ENCODE measurements at regions not wholly inside any gene's neighbourhood (a gene's known extent, or its start where the extent isn't known, plus 50 kb on each side); places are given as distances from the start of the nearest gene placed in this dataset.
A peak's percentile ranks its signal among the peaks of the same experiment; 100 is the strongest.

DNA sequence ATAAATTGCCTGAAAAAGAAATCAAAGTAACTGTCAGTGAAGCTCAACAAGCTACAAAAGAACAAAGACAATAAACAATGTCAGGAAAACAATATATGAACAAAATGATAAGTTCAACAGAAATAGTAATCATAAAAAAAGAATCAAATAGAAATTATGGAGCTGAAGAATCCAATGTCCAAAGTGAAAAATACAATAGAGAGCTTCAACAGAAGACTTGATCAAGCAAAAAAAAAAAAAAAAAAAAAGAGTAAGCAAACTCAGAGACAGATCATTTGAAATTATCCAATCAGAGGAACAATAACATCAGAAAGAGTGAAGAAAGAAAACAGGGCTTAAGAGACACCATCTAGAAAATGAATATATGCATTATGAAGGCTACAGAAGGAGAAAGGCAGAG, 251.4 kb upstream of the SAMSN1 start:
- no peak overlapping the region for H3K27ac ChIP-seq (ENCODE audit: low read depth in 2 of 2, low read length in 2 of 2)
- H3K4me3 ChIP-seq (ENCODE audit: low read length in 3 of 3) = no peak overlapping the region
- no peak for DNase-seq
- H3K9me3 ChIP-seq (ENCODE audit: control insufficient read depth in 2 of 3, insufficient read depth in 1 of 3, low read length in 3 of 3) = peaks cover 0 to 11% (median 2%) of the 10 kb centered on the region in 3 donors
- no peak overlapping the region for H3K9ac ChIP-seq (ENCODE audit: low read length in 3 of 3)
- FAIRE-seq = no peak
- no peaks in the 10 kb centered on the region for H3K4me1 ChIP-seq (ENCODE audit: control insufficient read depth in 2 of 3, insufficient read depth in 2 of 3, low read depth in 1 of 3, low read length in 3 of 3)
- intact Hi-C loops (cut with DNase I) = no loop called here
- TF ChIP-seq, protein P1, sequence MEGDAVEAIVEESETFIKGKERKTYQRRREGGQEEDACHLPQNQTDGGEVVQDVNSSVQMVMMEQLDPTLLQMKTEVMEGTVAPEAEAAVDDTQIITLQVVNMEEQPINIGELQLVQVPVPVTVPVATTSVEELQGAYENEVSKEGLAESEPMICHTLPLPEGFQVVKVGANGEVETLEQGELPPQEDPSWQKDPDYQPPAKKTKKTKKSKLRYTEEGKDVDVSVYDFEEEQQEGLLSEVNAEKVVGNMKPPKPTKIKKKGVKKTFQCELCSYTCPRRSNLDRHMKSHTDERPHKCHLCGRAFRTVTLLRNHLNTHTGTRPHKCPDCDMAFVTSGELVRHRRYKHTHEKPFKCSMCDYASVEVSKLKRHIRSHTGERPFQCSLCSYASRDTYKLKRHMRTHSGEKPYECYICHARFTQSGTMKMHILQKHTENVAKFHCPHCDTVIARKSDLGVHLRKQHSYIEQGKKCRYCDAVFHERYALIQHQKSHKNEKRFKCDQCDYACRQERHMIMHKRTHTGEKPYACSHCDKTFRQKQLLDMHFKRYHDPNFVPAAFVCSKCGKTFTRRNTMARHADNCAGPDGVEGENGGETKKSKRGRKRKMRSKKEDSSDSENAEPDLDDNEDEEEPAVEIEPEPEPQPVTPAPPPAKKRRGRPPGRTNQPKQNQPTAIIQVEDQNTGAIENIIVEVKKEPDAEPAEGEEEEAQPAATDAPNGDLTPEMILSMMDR (IDR thresholded peaks at IDR 0.05; ENCODE audit: borderline replicate concordance, extremely low read depth, insufficient read depth) = no peak
- H3K27me3 ChIP-seq (ENCODE audit: control insufficient read depth, insufficient read depth, low read length) = no peaks in the 10 kb centered on the region
- no peaks in the 10 kb centered on the region for H3K36me3 ChIP-seq (ENCODE audit: control insufficient read depth in 2 of 3, insufficient read depth in 3 of 3, low read length in 3 of 3)

- no peaks in the 10 kb centered on the region for H3K9me3 ChIP-seq (ENCODE audit: control insufficient read depth in 2 of 3, insufficient read depth in 1 of 3, low read length in 3 of 3)
- intact Hi-C loops (cut with DNase I) = no loop called here
- H3K4me1 ChIP-seq (ENCODE audit: control insufficient read depth in 2 of 3, insufficient read depth in 2 of 3, low read depth in 1 of 3, low read length in 3 of 3) = no peaks in the 10 kb centered on the region
- no peak for FAIRE-seq
- no peaks in the 10 kb centered on the region for H3K27me3 ChIP-seq (ENCODE audit: control insufficient read depth, insufficient read depth, low read length)
- DNase-seq = no peak
- H3K4me3 ChIP-seq (ENCODE audit: low read length in 3 of 3) = no peak overlapping the region
- H3K27ac ChIP-seq (ENCODE audit: low read depth in 2 of 2, low read length in 2 of 2) = no peak overlapping the region
- no peaks in the 10 kb centered on the region for H3K36me3 ChIP-seq (ENCODE audit: control insufficient read depth in 2 of 3, insufficient read depth in 3 of 3, low read length in 3 of 3)
- TF ChIP-seq, protein P1 (IDR thresholded peaks at IDR 0.05; ENCODE audit: borderline replicate concordance, extremely low read depth, insufficient read depth) = no peak
- H3K9ac ChIP-seq (ENCODE audit: low read length in 3 of 3) = no peak overlapping the region
Measured at GRCh38 chr21:14787312-14787711, 241.2 kb upstream of the SAMSN1 start.

DNA sequence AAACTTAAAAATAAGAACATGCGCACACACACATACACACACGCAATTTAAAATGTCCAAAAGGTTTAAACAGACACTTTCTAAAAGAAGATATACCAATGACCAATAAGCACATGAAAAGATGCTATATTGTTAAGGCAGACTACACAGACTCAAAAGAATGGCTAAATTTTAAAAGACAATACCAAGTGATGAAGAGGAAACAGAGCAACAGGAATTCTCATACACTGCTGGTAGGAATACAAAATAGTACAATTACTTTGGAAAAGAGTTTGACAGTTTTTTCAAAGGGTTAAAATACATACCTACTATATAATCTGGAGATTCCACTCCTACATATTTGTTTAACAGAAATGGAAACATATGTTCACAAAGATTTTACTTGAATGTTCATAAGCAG, 239.6 kb upstream of the SAMSN1 start:
- H3K27ac ChIP-seq (ENCODE audit: low read depth in 2 of 2, low read length in 2 of 2) = no peak overlapping the region
- intact Hi-C loops (cut with DNase I) = no loop called here
- no peaks in the 10 kb centered on the region for H3K27me3 ChIP-seq (ENCODE audit: control insufficient read depth, insufficient read depth, low read length)
- FAIRE-seq = no peak
- no peak overlapping the region for H3K9ac ChIP-seq (ENCODE audit: low read length in 3 of 3)
- no peaks in the 10 kb centered on the region for H3K4me1 ChIP-seq (ENCODE audit: control insufficient read depth in 2 of 3, insufficient read depth in 2 of 3, low read depth in 1 of 3, low read length in 3 of 3)
- no peak for DNase-seq
- no peaks in the 10 kb centered on the region for H3K36me3 ChIP-seq (ENCODE audit: control insufficient read depth in 2 of 3, insufficient read depth in 3 of 3, low read length in 3 of 3)
- H3K9me3 ChIP-seq (ENCODE audit: control insufficient read depth in 2 of 3, insufficient read depth in 1 of 3, low read length in 3 of 3) = no peaks in the 10 kb centered on the region
- no peak overlapping the region for H3K4me3 ChIP-seq (ENCODE audit: low read length in 3 of 3)
- TF ChIP-seq, protein P1 (IDR thresholded peaks at IDR 0.05; ENCODE audit: borderline replicate concordance, extremely low read depth, insufficient read depth) = no peak

DNA sequence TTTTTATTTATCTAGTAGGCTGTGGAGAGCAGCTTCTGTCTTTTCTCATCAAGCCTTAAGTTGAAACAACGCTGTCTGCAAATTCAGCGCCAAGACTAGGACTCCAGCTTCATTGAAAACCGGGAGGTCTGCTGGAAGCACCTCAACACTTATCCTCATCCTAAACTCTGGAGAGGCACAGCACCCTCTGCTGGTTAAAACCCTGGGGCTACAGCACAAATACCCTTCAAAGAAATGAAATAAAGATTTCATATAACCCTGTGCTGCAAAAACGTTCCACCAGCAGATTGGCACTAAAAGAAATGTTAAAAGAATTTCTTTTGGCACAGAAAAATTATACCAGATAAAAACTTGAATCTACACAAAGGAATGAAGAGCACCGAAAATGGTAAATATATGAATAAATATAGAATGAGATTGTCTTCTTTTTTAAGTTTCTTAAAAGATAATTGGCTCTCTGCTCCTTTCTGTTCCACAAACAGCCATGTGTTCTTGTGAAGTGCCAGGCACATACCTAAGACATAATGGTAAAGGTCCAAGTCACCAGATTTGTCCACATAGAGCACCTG, 227.7 kb upstream of the SAMSN1 start:
- Histone ChIP-seq H3K27me3 (ENCODE audit: control insufficient read depth, insufficient read depth, low read length) (no peaks in the 10 kb centered on the region), H3K9ac (ENCODE audit: low read length in 3 of 3) (no peak overlapping the region), H3K27ac (ENCODE audit: low read depth in 2 of 2, low read length in 2 of 2) (no peak overlapping the region), H3K9me3 (ENCODE audit: control insufficient read depth in 2 of 3, insufficient read depth in 1 of 3, low read length in 3 of 3) (no peaks in the 10 kb centered on the region), H3K4me3 (ENCODE audit: low read length in 3 of 3) (no peak overlapping the region), H3K36me3 (ENCODE audit: control insufficient read depth in 2 of 3, insufficient read depth in 3 of 3, low read length in 3 of 3) (no peaks in the 10 kb centered on the region), H3K4me1 (ENCODE audit: control insufficient read depth in 2 of 3, insufficient read depth in 2 of 3, low read depth in 1 of 3, low read length in 3 of 3) (no peaks in the 10 kb centered on the region)
- TF ChIP-seq, protein P1 (IDR thresholded peaks at IDR 0.05; ENCODE audit: borderline replicate concordance, extremely low read depth, insufficient read depth) = peak; percentile 47
- peak in 3 of 5 donors; percentile 12 to 33 (median 14) for DNase-seq
- intact Hi-C loops (cut with DNase I) = no loop called here
- no peak for FAIRE-seq

Data from kidney (tissue), 13 donors.